ENCODE measurements at regions not wholly inside any gene's neighbourhood (a gene's known extent, or its start where the extent isn't known, plus 50 kb on each side); places are given as distances from the start of the nearest gene placed in this dataset.

GRCh38 chr20:52631469-52631868 lies 340.7 kb upstream of the TSHZ2 start (continued):
- no peak for TF ChIP-seq ZNF592 (IDR thresholded peaks at IDR 0.05)
- TF ChIP-seq MYC (IDR thresholded peaks at IDR 0.05; ENCODE audit: insufficient read depth, insufficient read length, insufficient replicate concordance, low read length, severe bottlenecking): no peak
- no peak for TF ChIP-seq PBX3 (IDR thresholded peaks at IDR 0.05; ENCODE audit: insufficient replicate concordance, low read depth, low read length)
- TF ChIP-seq E4F1 (IDR thresholded peaks at IDR 0.05; ENCODE audit: borderline replicate concordance, partially characterized antibody): no peak
- TF ChIP-seq BACH1 (IDR thresholded peaks at IDR 0.05; ENCODE audit: borderline replicate concordance): no peak

Data from GM12878 (cell line).